GM12891 (cell line): ENCODE measurements at regions not wholly inside any gene's neighbourhood (a gene's known extent, or its start where the extent isn't known, plus 50 kb on each side); places are given as distances from the start of the nearest gene placed in this dataset.
"Not testable (repeated sequence)": the region's sequence is repeated elsewhere in the genome, so short reads cannot be mapped to it uniquely, and the experiment has no call there.

Experiments used
- DNase-seq: peaks from one replicate; pipeline ENCODE4 v3.0.0; 2011; ENCODE audit warnings: low spot score; ENCODE audit not compliant: insufficient read length
- FAIRE-seq: peaks from 2 replicates; lab custom pipeline; 2011; peaks lifted over from hg19 to GRCh38; lab: Jason Lieb, UNC
- PAX5 ChIP-seq: IDR thresholded peaks from 2 replicates; pipeline ENCODE4 v1.6.1; 2011; ENCODE audit warnings: low read length, moderate library complexity, mild to moderate bottlenecking; ENCODE audit not compliant: insufficient read depth, severe bottlenecking
- POLR2A ChIP-seq: IDR thresholded peaks from 2 replicates; pipeline ENCODE4 v1.6.1; 2011; ENCODE audit warnings: low read depth, low read length, control low read depth
- POLR2AphosphoS5 ChIP-seq: IDR thresholded peaks from 2 replicates; pipeline ENCODE4 v1.6.1; 2011; ENCODE audit warnings: low read depth, low read length, control low read depth
- POU2F2 ChIP-seq: IDR thresholded peaks from 2 replicates; pipeline ENCODE4 v1.6.1; 2011; ENCODE audit warnings: low read depth, mild to moderate bottlenecking, control low read depth, low read length, moderate library complexity
- SPI1 ChIP-seq: IDR thresholded peaks from 2 replicates; pipeline ENCODE4 v1.6.1; 2011; ENCODE audit warnings: low read depth, low read length, control low read depth
- TAF1 ChIP-seq: IDR thresholded peaks from 2 replicates; pipeline ENCODE4 v1.6.1; 2011; ENCODE audit warnings: low read depth, low read length, control low read depth

DNA sequence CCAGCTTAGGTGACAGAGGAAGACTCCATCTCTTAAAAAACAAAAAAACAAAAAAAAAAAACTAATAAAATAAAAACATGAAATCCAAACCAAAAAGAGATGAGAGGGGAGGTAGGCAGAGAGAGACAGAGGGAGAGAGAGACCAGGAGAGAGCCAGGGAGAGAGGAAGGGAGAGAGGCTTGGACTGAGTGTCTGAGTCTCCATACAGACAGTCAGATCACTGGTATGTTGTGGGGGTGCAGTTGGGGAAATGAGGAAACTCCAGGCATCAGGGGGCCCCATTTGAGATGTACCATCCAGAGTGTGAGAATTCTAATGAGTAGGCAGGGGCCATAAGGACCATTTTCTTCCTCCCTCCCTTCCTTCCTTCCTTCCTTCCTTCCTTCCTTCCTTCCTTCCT is 53.1 kb upstream of the SEPTIN5 start:
- DNase-seq (no peak), FAIRE-seq (no peak)
- TF ChIP-seq POU2F2 (no peak), POLR2AphosphoS5 (no peak), PAX5 (no peak), POLR2A (no peak)

DNA sequence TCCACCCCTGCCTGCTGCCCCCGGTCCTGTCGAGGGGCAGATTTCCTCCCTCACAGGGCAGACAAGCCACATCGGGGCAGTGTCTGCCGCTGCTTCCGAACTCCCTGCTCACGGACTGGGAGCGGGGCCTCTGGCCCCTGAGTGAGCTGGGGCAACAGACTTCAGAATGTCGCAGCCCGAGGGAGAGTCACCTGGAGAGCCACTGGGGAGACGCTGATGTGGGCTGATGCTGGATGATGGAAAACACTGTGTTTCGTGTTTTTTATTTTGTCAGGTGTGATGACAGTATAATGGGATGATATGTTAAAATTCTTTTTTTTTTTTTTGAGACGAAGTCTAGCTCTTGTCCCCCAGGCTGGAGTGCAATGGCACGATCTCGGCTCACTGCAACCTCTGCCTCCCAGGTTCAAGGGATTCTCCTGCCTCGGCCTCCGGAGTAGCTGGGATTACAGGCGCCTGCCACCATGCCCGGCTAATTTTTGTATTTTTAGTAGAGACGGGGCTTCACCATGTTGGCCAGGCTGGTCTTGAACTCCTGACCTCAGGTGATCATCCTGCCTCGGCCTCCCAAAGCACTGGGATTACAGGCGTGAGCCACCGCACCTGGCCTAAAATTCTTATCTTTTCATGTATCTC is 52.1 kb upstream of the SEPTIN5 start:
- FAIRE-seq, DNase-seq: not testable (repeated sequence)

DNA sequence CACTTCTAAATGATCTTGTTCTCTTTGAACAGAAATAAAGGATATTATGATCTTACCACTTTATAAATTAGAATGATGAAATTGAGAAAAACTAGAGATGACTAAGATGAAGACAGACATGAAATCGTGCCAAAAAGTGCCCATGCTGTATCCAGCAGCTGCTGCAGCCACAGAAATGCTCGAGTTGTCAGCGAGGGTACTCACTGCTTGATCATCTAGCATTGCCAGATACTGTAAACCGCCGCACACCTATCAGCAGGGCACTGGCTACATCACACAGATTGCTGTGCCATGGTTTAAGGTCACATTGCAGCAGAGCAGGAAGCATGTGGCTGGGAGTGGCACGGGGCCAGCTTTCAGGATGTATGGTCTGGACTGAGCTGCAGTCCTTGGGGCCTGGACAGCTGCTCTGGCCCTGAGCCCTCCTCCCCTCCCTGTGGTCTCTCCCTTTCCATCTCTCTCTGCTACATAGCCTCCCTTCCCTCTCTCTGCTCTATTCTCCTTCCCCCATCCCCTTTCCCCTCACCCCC is 51.0 kb upstream of the SEPTIN5 start:
- FAIRE-seq (no peak), DNase-seq (no peak)
- no peak for TF ChIP-seq POLR2A
- no peak for TF ChIP-seq PAX5
- no peak for TF ChIP-seq SPI1
- TF ChIP-seq POLR2AphosphoS5: no peak

DNA sequence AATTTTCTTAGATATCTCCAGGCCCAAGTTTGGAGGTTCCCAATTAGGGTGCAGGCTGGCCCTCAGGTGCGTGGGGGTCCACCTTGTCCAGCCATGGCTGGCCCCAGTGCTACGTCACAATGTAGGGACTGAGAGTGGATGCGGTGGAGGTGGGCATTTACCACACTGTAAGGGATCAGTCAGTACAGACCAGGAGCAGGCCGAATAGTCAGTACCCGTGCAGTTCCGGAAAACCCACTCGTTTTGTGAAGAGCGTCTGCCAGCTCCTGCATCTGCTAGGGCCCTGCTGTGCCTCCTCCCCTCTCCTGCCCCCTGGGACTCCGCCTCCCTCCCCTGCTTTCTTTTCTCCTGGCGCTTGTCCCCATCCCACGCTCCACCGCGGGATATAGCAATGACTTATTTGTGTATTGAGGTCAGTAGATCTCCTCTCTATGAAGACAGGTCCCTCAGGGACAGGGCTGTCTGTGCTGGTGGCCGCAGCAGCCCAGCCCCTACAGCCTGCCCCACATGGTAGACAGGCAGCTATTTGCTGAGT is 50.4 kb upstream of the SEPTIN5 start:
- FAIRE-seq (no peak), DNase-seq (no peak)
- TF ChIP-seq POU2F2 (no peak), SPI1 (no peak), POLR2AphosphoS5 (no peak), POLR2A (no peak), PAX5 (no peak), TAF1 (no peak)

DNA sequence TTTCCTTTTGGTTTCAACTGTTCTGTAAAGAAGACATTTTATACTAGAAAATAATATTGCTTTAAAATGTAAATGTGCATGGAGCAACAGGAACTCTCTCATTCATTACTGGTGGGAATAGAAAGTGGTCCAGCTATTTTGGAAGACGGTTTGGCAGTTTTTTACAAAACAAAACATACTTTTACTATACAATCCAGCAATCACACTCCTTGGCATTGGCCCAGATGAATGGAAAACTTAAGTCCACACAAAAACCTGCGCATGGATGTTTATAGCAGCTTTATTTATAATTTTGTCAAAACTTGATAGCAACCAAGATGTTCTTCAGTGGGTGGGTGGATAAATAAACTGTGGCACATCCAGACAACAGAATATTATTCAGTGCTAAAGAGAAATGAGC is 49.9 kb upstream of the SEPTIN5 start:
- DNase-seq: no peak
- FAIRE-seq: no peak
- TF ChIP-seq SPI1: no peak
- TF ChIP-seq PAX5: no peak
- TF ChIP-seq POU2F2: no peak
- TF ChIP-seq POLR2AphosphoS5: no peak
- no peak for TF ChIP-seq TAF1
- TF ChIP-seq POLR2A: no peak
